A549 (cell line): ENCODE measurements at regions not wholly inside any gene's neighbourhood (a gene's known extent, or its start where the extent isn't known, plus 50 kb on each side); places are given as distances from the start of the nearest gene placed in this dataset.

Experiments
- CBX2 ChIP-seq: fragments of 200-600 bp; sonication (generic); IDR thresholded peaks from 2 replicates; pipeline ENCODE4 v1.6.1; 2016; ENCODE audit warnings: low read depth, mild to moderate bottlenecking, borderline replicate concordance
- EP300 ChIP-seq, 2 experiments: fragments of >200 bp; sonication (Bioruptor Twin); formaldehyde crosslinking; IDR thresholded peaks; 2 replicates in 1 of 2; 3 replicates in 1 of 2; pipeline ENCODE4 v1.6.1; 2016 to 2017
- JUNB ChIP-seq: fragments of >200 bp; sonication (Bioruptor Twin); formaldehyde crosslinking; IDR thresholded peaks from 2 replicates; pipeline ENCODE4 v1.6.1; 2016
- MAFK ChIP-seq: fragments of 450-650 bp; IDR thresholded peaks from 2 replicates; pipeline ENCODE4 v1.6.1; 2014; ENCODE audit not compliant: partially characterized antibody
- NR3C1 ChIP-seq: fragments of >200 bp; sonication (Bioruptor Twin); formaldehyde crosslinking; IDR thresholded peaks from 3 replicates; pipeline ENCODE4 v1.6.1; 2017
- PBX3 ChIP-seq: IDR thresholded peaks from 2 replicates; pipeline ENCODE4 v1.6.1; 2012
- REST ChIP-seq: fragments of 200-600 bp; sonication (generic); IDR thresholded peaks from 2 replicates; pipeline ENCODE4 v1.6.1; 2016; ENCODE audit warnings: antibody characterized with exemption, mild to moderate bottlenecking, moderate library complexity
- TF ChIP-seq, protein P1 (sequence below): fragments of >200 bp; sonication (Bioruptor Twin); formaldehyde crosslinking; IDR thresholded peaks from 3 replicates; pipeline ENCODE4 v1.5.1; 2016

DNA sequence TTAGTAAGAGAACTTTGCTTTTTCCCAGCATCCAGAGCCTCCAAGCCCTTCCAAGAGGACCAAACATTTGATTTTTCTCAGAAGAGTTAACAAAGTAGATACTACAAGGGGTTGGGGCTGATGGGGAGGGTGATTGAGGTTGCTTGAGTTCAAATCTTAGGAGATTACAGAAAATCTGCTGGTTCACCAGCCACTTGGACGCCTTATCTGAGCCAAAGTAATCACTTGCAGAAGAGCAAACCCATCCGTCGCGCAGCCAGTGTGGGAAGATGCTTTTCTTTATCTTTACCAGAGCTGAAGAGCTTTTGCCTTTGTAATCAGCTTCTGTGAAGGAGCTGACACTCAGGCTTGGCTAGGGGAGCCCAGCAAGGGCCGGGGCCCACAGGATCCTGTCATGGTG lies 91.9 kb upstream of the CTTNBP2NL start:
- TF ChIP-seq CBX2 (no peak), PBX3 (no peak), JUNB (no peak), EP300 (IDR thresholded peaks at IDR 0.05) (no peak), MAFK (no peak), NR3C1 (no peak), REST (no peak)
- TF ChIP-seq, protein P1, sequence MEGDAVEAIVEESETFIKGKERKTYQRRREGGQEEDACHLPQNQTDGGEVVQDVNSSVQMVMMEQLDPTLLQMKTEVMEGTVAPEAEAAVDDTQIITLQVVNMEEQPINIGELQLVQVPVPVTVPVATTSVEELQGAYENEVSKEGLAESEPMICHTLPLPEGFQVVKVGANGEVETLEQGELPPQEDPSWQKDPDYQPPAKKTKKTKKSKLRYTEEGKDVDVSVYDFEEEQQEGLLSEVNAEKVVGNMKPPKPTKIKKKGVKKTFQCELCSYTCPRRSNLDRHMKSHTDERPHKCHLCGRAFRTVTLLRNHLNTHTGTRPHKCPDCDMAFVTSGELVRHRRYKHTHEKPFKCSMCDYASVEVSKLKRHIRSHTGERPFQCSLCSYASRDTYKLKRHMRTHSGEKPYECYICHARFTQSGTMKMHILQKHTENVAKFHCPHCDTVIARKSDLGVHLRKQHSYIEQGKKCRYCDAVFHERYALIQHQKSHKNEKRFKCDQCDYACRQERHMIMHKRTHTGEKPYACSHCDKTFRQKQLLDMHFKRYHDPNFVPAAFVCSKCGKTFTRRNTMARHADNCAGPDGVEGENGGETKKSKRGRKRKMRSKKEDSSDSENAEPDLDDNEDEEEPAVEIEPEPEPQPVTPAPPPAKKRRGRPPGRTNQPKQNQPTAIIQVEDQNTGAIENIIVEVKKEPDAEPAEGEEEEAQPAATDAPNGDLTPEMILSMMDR = no peak
